ENCODE measurements at regions not wholly inside any gene's neighbourhood (a gene's known extent, or its start where the extent isn't known, plus 50 kb on each side); places are given as distances from the start of the nearest gene placed in this dataset.
"Not testable (repeated sequence)": the region's sequence is repeated elsewhere in the genome, so short reads cannot be mapped to it uniquely, and the experiment has no call there.

- intact Hi-C loops (cut with DNase I): no loop called here
- DNase-seq (no peak), ATAC-seq (no peak)
These were observed 369.3 kb upstream of the TMPRSS15 start for GRCh38 chr21:18772897-18773296.

- ATAC-seq (no peak), DNase-seq (no peak)
- intact Hi-C loops (cut with DNase I): no loop called here
These were observed 373.4 kb upstream of the TMPRSS15 start for GRCh38 chr21:18776936-18777335.

GRCh38 chr21:18782721-18783120 lies 379.1 kb upstream of the TMPRSS15 start:
- intact Hi-C loops (cut with DNase I): no loop called here
- ATAC-seq (no peak), DNase-seq (no peak)

GRCh38 chr21:18801468-18801867 lies 397.9 kb upstream of the TMPRSS15 start:
- ATAC-seq: no peak
- intact Hi-C loops (cut with DNase I): no loop called here
- DNase-seq: no peak

DNA sequence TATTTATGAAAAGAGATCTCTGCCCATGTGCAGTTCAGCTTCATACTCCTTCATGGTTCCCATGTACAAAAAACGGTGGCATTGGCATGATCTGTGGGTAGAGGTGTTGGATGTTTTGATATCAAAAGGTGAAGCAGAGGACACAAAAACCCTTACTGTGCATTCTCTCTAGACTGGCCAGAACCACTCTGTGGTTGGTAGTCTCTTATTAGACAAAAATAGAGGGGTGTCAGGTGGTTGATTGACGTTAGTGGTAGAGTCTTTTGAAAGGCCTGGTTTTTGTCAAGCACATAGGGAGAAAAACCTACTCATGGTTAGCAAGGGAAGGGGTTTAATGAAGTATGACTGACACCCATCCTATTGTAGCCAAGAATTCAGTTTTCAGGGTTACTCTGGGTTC lies 400.0 kb upstream of the TMPRSS15 start:
- DNase-seq (no peak), ATAC-seq (peak in 1 of 2 donors; percentile 32)
- intact Hi-C loops (cut with DNase I): no loop called here

DNA sequence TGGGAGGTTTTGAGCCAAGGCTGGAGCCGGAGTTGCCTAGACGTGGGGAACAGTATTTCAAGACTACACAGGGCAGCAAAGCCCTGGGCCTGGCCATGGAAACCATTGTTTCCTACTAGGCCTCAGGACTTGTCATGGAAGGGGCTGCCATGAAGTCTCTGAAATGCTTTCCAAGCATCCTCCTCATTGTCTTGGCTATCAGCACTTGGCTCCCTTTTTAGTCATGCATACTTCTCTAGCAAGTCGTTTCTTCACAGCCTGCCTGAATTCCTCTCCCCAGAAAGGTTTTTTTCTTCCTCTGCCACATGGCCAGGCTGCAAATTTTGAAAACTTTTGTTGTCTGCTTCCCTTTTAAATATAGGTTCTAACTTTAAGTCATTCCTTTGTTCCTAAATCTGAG lies 406.6 kb upstream of the TMPRSS15 start:
- DNase-seq: no peak
- intact Hi-C loops (cut with DNase I): no loop called here
- no peak for ATAC-seq

GRCh38 chr21:18812308-18812707 lies 408.7 kb upstream of the TMPRSS15 start:
- ATAC-seq (no peak), DNase-seq (no peak)
- intact Hi-C loops (cut with DNase I): no loop called here

- intact Hi-C loops (cut with DNase I): no loop called here
- ATAC-seq (no peak), DNase-seq (no peak)
These were observed 415.9 kb upstream of the TMPRSS15 start for GRCh38 chr21:18819507-18819906.

DNA sequence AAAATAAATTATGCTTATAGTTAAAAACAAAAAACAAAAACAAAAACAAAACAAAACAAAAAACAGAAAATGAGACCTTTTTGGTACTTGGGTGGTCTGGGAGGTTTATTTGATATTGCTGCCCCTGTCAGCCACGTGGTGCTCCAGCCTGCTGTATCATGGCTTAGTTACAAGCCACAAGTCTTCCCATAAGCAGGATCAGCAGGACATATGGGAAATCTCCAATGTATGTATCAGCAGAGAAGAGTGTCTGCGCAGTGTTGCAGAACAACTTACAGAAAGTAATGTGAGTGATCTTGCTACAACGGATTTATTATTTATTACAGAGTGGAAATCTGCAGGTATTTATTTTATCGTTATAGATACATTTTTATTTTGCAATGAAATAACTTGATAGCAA lies 423.0 kb upstream of the TMPRSS15 start:
- no peak for DNase-seq
- intact Hi-C loops (cut with DNase I): no loop called here

GRCh38 chr21:18831942-18832676 lies 428.5 kb upstream of the TMPRSS15 start:
- intact Hi-C loops (cut with DNase I): no loop called here
- ATAC-seq (no peak), DNase-seq (no peak)

More for the DNA sequence above, 423.0 kb upstream of the TMPRSS15 start:
- ATAC-seq: no peak

GRCh38 chr21:18832950-18833349 lies 429.4 kb upstream of the TMPRSS15 start:
- DNase-seq (no peak), ATAC-seq (peak in 1 of 2 donors; percentile 87)
- intact Hi-C loops (cut with DNase I): no loop called here

DNA sequence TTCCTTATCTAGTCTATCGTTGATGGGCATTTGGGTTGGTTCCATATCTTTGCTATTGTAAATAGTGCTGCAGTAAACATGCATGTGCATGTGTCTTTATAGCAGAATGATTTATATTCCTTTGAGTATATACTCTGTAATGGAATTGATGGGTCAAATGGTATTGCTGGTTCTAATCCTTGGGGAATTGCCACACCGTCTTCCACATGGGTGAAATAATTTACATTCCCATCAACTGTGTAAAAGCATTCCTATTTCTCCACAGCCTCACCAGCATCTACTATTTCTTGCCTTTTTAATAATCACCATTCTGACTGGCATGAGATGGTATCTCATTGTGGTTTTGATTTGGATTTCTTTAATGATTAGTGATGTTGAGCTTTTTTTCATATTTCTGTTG lies 430.5 kb upstream of the TMPRSS15 start:
- intact Hi-C loops (cut with DNase I); DNase-seq; ATAC-seq: not testable (repeated sequence)

DNA sequence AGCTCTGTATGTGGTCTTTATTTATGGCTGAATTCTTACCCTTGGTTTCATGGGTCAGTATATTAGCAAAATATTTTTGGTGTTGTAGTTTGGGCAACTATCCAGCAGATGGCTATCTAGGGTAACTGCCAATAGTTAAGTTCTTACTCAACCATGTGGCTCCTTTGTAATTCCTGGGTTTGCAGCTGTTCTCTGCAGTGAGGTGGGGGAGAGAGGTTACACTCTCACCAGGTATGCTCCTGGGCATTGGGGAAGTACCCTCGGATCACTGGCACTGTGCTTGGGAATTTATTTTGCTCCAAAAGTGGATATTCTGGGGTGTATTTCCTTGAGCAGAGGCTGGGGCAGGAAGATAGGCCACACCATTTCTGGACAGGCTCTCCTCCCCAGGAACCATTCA lies 436.7 kb upstream of the TMPRSS15 start:
- ATAC-seq (no peak), DNase-seq (no peak)
- intact Hi-C loops (cut with DNase I): no loop called here

DNA sequence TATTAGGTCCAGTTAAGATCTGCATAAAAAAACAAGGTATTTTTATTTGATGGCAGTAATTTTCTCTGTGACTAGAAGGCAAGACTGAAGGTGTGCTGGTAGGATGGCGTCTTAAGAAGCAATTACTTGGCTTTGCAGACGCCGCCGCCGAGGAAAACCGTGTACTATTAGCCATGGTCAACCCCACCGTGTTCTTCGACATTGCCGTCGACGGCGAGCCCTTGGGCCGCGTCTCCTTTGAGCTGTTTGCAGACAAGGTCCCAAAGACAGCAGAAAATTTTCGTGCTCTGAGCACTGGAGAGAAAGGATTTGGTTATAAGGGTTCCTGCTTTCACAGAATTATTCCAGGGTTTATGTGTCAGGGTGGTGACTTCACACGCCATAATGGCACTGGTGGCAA lies 454.0 kb upstream of the TMPRSS15 start:
- ATAC-seq; intact Hi-C loops (cut with DNase I); DNase-seq: not testable (repeated sequence)

GRCh38 chr21:18869104-18869503 lies 465.5 kb upstream of the TMPRSS15 start:
- ATAC-seq (no peak), DNase-seq (no peak)
- intact Hi-C loops (cut with DNase I): no loop called here

DNA sequence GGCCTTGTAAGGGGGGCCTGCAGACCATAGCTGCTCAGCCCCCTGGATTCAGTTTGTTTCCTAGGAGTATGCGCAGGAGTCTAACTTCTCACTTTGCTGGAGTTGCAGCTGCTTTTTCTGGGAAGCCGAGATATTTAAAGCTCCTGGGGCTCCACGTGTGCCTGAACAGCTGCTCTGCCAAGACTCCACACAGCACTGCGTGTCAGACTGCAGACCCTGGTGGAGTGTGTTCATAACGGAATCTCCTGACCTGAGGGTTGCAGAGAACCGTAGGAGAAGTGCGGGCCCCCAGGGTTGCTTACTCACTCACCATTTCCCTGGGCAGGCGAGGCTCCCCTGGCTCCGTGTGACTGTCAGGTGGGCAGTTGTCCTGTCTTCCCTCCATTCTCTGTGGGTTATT lies 474.3 kb upstream of the TMPRSS15 start:
- DNase-seq: no peak
- intact Hi-C loops (cut with DNase I): no loop called here
- ATAC-seq: no peak

DNA sequence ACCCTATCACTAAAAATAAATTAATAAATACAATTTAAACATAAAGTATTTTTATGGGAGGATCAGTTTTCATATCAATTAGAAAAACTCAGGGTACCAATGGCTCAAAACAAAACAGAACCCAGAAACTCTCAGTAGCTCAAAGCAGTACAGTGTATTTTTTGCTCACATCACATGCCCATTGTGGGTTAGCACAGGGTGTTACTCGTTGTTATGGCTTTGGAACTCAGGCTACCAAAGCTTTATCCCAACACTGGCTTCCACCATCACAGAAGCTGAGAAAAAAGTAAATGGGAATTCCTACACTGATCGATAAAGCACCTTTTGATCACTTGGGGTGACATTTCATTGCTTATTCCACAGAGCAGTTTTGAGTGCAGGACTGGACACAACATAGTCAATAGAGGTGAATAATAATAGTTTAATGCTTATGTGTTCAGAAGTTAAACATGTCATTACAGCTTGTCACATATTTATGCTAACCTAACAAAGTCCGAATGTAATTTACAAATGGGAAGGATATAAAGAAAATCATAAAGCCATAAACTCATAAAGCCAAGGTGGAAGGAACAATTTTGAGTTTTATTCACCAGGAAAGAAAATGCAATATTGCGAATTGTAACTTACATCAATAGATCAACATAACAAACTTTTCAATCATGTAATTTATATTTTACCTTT lies 484.5 kb upstream of the TMPRSS15 start:
- intact Hi-C loops (cut with DNase I): no loop called here
- DNase-seq (no peak), ATAC-seq (no peak)

GRCh38 chr21:18893406-18893805 lies 489.8 kb upstream of the TMPRSS15 start:
- intact Hi-C loops (cut with DNase I): no loop called here
- ATAC-seq: no peak

GRCh38 chr21:18894387-18894786 lies 490.8 kb upstream of the TMPRSS15 start:
- ATAC-seq (no peak), DNase-seq (no peak)
- intact Hi-C loops (cut with DNase I): no loop called here

More at GRCh38 chr21:18893406-18893805, 489.8 kb upstream of the TMPRSS15 start:
- no peak for DNase-seq

GRCh38 chr21:18899261-18899660 lies 495.7 kb upstream of the TMPRSS15 start:
- ATAC-seq (no peak), DNase-seq (no peak)
- intact Hi-C loops (cut with DNase I): no loop called here

- intact Hi-C loops (cut with DNase I): no loop called here
- ATAC-seq: no peak
- DNase-seq: no peak
These were observed 499.1 kb upstream of the TMPRSS15 start for GRCh38 chr21:18902660-18903059.
